Endothelial cell (in vitro differentiated cells): ENCODE measurements at regions not wholly inside any gene's neighbourhood (a gene's known extent, or its start where the extent isn't known, plus 50 kb on each side); places are given as distances from the start of the nearest gene placed in this dataset.
"Not testable (repeated sequence)": the region's sequence is repeated elsewhere in the genome, so short reads cannot be mapped to it uniquely, and the experiment has no call there.

Source experiments
- DNase-seq: peaks from one replicate; pipeline ENCODE4 v3.0.0; 2021; ENCODE audit warnings: low spot score
- H3K27ac Mint-ChIP-seq: one replicate; pipeline ENCODE4 v1.8.0; 2021; ENCODE audit warnings: mixed read lengths, inconsistent platforms; ENCODE audit not compliant: unreplicated experiment
- H3K27me3 Mint-ChIP-seq: one replicate; pipeline ENCODE4 v1.8.0; 2021; ENCODE audit warnings: mild to moderate bottlenecking, moderate library complexity, mixed read lengths, inconsistent platforms; ENCODE audit not compliant: unreplicated experiment
- H3K36me3 Mint-ChIP-seq: one replicate; pipeline ENCODE4 v1.8.0; 2021; ENCODE audit warnings: mild to moderate bottlenecking, low read depth, mixed read lengths, inconsistent platforms; ENCODE audit not compliant: unreplicated experiment
- H3K4me1 Mint-ChIP-seq: one replicate; pipeline ENCODE4 v1.8.0; 2021; ENCODE audit warnings: mild to moderate bottlenecking, mixed read lengths, inconsistent platforms; ENCODE audit not compliant: unreplicated experiment
- H3K4me3 Mint-ChIP-seq: one replicate; pipeline ENCODE4 v1.8.0; 2021; ENCODE audit warnings: mild to moderate bottlenecking, mixed read lengths, inconsistent platforms; ENCODE audit not compliant: unreplicated experiment
- H3K9me3 Mint-ChIP-seq: one replicate; pipeline ENCODE4 v1.8.0; 2021; ENCODE audit warnings: mixed read lengths, inconsistent platforms; ENCODE audit not compliant: unreplicated experiment
- CTCF ChIP-seq: fragments of 200-600 bp; sonication (generic); IDR thresholded peaks from one replicate; pipeline ENCODE4 v1.5.0; 2021; ENCODE audit warnings: antibody characterized with exemption; ENCODE audit not compliant: unreplicated experiment

GRCh38 chr15:58313810-58314592 is 117.8 kb upstream of the LIPC start:
- peaks cover 49% of the 10 kb centered on the region for H3K4me1 Mint-ChIP-seq
- no peak for DNase-seq
- peak overlapping the region; percentile 84 for H3K27ac Mint-ChIP-seq
- H3K27me3 Mint-ChIP-seq: peaks cover 2% of the 10 kb centered on the region
- H3K9me3 Mint-ChIP-seq: no peaks in the 10 kb centered on the region
- peaks cover under 1% of the 10 kb centered on the region for H3K36me3 Mint-ChIP-seq
- no peak for TF ChIP-seq CTCF
- no peak overlapping the region for H3K4me3 Mint-ChIP-seq

GRCh38 chr15:58314593-58315216 is 117.1 kb upstream of the LIPC start:
- Mint-ChIP-seq H3K9me3 (no peaks in the 10 kb centered on the region), H3K36me3 (no peaks in the 10 kb centered on the region), H3K27ac (peak overlapping the region; percentile 84), H3K4me1 (peaks cover 49% of the 10 kb centered on the region), H3K4me3 (no peak overlapping the region), H3K27me3 (peaks cover 2% of the 10 kb centered on the region)
- DNase-seq: no peak
- TF ChIP-seq CTCF: no peak

DNA sequence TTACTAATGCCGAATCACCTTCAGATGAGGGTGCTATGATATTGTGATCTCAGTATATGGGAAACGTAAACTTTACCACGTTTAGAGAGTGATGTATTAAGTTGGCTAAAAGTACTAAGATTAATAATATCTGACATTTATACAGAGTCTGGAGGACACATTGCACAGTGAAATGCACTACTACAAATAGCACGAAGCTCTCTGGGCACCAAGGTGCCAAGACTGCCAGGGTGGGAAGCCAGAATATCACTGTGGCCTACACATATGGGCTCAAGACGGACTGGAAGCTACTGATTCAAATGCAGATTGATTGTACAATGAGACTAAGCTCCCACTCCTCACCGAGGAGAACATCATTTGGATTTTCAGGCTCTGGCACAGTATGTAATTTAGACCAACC is 113.3 kb upstream of the LIPC start:
- no peak overlapping the region for H3K4me3 Mint-ChIP-seq

GRCh38 chr15:58321034-58321433 is 110.8 kb upstream of the LIPC start:
- H3K27me3 Mint-ChIP-seq: peaks cover 1% of the 10 kb centered on the region
- H3K9me3 Mint-ChIP-seq: no peaks in the 10 kb centered on the region
- H3K36me3 Mint-ChIP-seq: no peaks in the 10 kb centered on the region
- DNase-seq: no peak
- H3K4me3 Mint-ChIP-seq: no peak overlapping the region
- no peak overlapping the region for H3K27ac Mint-ChIP-seq
- TF ChIP-seq CTCF: no peak
- peaks cover 31% of the 10 kb centered on the region for H3K4me1 Mint-ChIP-seq

More for the DNA sequence above, 113.3 kb upstream of the LIPC start:
- H3K36me3 Mint-ChIP-seq: no peaks in the 10 kb centered on the region
- peaks cover 36% of the 10 kb centered on the region for H3K4me1 Mint-ChIP-seq
- no peak overlapping the region for H3K27ac Mint-ChIP-seq
- no peak for DNase-seq
- no peak for TF ChIP-seq CTCF
- H3K27me3 Mint-ChIP-seq: peaks cover 1% of the 10 kb centered on the region
- no peaks in the 10 kb centered on the region for H3K9me3 Mint-ChIP-seq

GRCh38 chr15:58322253-58322652 is 109.5 kb upstream of the LIPC start:
- peaks cover 33% of the 10 kb centered on the region for H3K4me1 Mint-ChIP-seq
- TF ChIP-seq CTCF: no peak
- H3K27me3 Mint-ChIP-seq: peaks cover 1% of the 10 kb centered on the region
- DNase-seq: no peak
- H3K27ac Mint-ChIP-seq: no peak overlapping the region
- no peak overlapping the region for H3K4me3 Mint-ChIP-seq
- H3K36me3 Mint-ChIP-seq: peaks cover 4% of the 10 kb centered on the region
- H3K9me3 Mint-ChIP-seq: peaks cover 4% of the 10 kb centered on the region

DNA sequence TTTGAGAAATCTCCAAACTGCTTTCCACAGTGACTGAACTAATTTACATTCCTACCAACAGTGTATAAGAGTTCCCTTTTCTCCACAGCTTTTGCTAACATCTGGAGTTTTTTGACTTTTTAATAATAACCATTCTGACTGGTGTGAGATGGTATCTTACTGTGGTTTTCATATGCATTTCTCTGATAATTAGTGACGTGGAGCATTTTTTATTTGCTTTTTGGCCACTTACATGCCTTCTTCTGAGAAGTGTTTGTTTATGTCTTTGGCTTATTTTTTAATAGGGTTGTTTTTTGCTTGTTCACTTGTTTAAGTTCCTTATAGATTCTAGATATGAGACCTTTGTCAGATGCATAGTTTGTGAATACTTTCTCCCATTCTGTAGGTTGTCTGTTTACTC is 108.5 kb upstream of the LIPC start:
- H3K9me3 Mint-ChIP-seq, H3K4me3 Mint-ChIP-seq, H3K27me3 Mint-ChIP-seq, H3K27ac Mint-ChIP-seq, DNase-seq, H3K36me3 Mint-ChIP-seq: not testable (repeated sequence)
- H3K4me1 Mint-ChIP-seq: peaks cover 29% of the 10 kb centered on the region
